ENCODE measurements at regions not wholly inside any gene's neighbourhood (a gene's known extent, or its start where the extent isn't known, plus 50 kb on each side); places are given as distances from the start of the nearest gene placed in this dataset.

DNA sequence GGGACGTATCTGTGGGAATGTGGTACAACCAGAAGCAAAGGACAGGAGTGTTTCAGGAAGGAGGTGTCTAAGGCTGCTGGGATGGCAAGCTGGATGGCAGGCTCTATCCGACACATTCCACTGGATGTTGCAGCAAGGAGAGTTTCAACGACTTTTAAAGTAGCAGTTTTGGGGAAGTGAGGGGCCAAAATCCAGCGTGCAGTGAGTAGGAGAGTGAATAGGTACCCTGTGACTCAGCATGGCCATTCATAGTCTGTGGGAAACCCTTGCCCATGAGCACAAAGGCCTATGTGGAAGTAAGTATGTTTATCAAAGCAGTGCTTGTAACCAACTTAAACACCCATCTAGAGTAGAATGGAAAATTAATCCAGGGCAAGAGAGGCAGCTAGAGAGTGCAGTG, 664.7 kb downstream of the ACTL7B start:
- no peak overlapping the region for H3K27ac ChIP-seq (ENCODE audit: low read length in 2 of 2)
- no peak overlapping the region for H3K27ac Mint-ChIP-seq
- no peak overlapping the region for H3K4me2 ChIP-seq (replicated peaks; ENCODE audit: low read depth, low read length, poor library complexity, severe bottlenecking)
- no peak overlapping the region for H2AFZ ChIP-seq (ENCODE audit: insufficient read depth, low read depth, low read length, poor library complexity, severe bottlenecking)
- H3K4me3 Mint-ChIP-seq = no peak overlapping the region
- H3K9ac ChIP-seq (ENCODE audit: low read length) = no peak overlapping the region
- WGBS (ENCODE audit: insufficient coverage) = 45% methylated on average over 4 of the region's 4 CpGs
- intact Hi-C loops (cut with micrococcal nuclease) = no loop called here
- no peak for ATAC-seq (ENCODE audit: low read depth)
- H3K4me1 ChIP-seq (ENCODE audit: control insufficient read depth in 2 of 2, insufficient read depth in 2 of 2, low read length in 2 of 2) = no peaks in the 10 kb centered on the region
- CTCF ChIA-PET = no interaction called here
- no peak for TF ChIP-seq EZH2 (IDR thresholded peaks at IDR 0.05; ENCODE audit: borderline replicate concordance, insufficient read depth, low read depth, low read length, poor library complexity, severe bottlenecking)
- TF ChIP-seq, protein P1, sequence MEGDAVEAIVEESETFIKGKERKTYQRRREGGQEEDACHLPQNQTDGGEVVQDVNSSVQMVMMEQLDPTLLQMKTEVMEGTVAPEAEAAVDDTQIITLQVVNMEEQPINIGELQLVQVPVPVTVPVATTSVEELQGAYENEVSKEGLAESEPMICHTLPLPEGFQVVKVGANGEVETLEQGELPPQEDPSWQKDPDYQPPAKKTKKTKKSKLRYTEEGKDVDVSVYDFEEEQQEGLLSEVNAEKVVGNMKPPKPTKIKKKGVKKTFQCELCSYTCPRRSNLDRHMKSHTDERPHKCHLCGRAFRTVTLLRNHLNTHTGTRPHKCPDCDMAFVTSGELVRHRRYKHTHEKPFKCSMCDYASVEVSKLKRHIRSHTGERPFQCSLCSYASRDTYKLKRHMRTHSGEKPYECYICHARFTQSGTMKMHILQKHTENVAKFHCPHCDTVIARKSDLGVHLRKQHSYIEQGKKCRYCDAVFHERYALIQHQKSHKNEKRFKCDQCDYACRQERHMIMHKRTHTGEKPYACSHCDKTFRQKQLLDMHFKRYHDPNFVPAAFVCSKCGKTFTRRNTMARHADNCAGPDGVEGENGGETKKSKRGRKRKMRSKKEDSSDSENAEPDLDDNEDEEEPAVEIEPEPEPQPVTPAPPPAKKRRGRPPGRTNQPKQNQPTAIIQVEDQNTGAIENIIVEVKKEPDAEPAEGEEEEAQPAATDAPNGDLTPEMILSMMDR (IDR thresholded peaks at IDR 0.05) = no peak
- H3K36me3 ChIP-seq (replicated peaks in 1 of 2; ENCODE audit: control extremely low read depth in 1 of 2, control insufficient read depth in 1 of 2, extremely low read depth in 1 of 2, insufficient read depth in 2 of 2, low read length in 1 of 2) = no peaks in the 10 kb centered on the region
- no peaks in the 10 kb centered on the region for H3K27me3 ChIP-seq (replicated peaks in 1 of 4; ENCODE audit: control extremely low read depth in 1 of 4, control insufficient read depth in 3 of 4, insufficient read depth in 4 of 4, low read length in 3 of 4)
- no peak for DNase-seq
- no peak overlapping the region for H3K4me3 ChIP-seq (ENCODE audit: control extremely low read depth in 1 of 5, extremely low read depth in 1 of 5, insufficient read depth in 1 of 5, low read depth in 2 of 5, low read length in 4 of 5)
- no peaks in the 10 kb centered on the region for H4K20me1 ChIP-seq (ENCODE audit: control insufficient read depth, insufficient read depth, low read length, poor library complexity, severe bottlenecking)
- no peaks in the 10 kb centered on the region for H3K9me3 ChIP-seq (ENCODE audit: control extremely low read depth in 1 of 3, control insufficient read depth in 2 of 3, insufficient read depth in 1 of 3, low read length in 2 of 3)
- peaks cover 9% of the 10 kb centered on the region for H3K27me3 Mint-ChIP-seq
- no peaks in the 10 kb centered on the region for H3K9me3 Mint-ChIP-seq (ENCODE audit: insufficient read depth)
- POLR2A ChIA-PET = no interaction called here
- H3K4me1 Mint-ChIP-seq = no peaks in the 10 kb centered on the region
- H3K79me2 ChIP-seq (ENCODE audit: control insufficient read depth, insufficient read depth, low read length) = no peaks in the 10 kb centered on the region

DNA sequence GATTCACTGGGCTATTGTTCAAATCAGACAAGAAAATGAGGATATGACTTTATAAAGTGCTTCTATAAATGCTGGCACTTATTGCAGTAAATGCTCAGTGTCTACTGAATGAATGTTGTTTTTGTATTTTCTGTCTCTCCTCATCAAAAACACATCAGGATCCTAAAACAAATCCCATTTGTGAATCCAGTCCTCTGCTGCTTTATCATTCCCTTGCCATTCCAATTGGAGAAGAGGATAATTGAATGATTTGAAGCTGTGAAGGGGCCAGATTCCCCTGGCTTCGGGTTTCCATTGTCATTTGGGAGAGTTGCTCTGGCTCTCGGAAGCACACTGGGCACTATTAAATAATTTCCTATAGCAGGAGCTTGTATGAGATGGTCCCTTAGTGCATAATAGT, 666.8 kb downstream of the ACTL7B start:
- H3K4me1 Mint-ChIP-seq = no peaks in the 10 kb centered on the region
- Histone ChIP-seq H3K9me3 (ENCODE audit: control extremely low read depth in 1 of 3, control insufficient read depth in 2 of 3, insufficient read depth in 1 of 3, low read length in 2 of 3) (no peaks in the 10 kb centered on the region), H4K20me1 (ENCODE audit: control insufficient read depth, insufficient read depth, low read length, poor library complexity, severe bottlenecking) (no peaks in the 10 kb centered on the region), H3K36me3 (replicated peaks in 1 of 2; ENCODE audit: control extremely low read depth in 1 of 2, control insufficient read depth in 1 of 2, extremely low read depth in 1 of 2, insufficient read depth in 2 of 2, low read length in 1 of 2) (no peaks in the 10 kb centered on the region), H3K4me1 (ENCODE audit: control insufficient read depth in 2 of 2, insufficient read depth in 2 of 2, low read length in 2 of 2) (no peaks in the 10 kb centered on the region), H3K4me3 (ENCODE audit: control extremely low read depth in 1 of 5, extremely low read depth in 1 of 5, insufficient read depth in 1 of 5, low read depth in 2 of 5, low read length in 4 of 5) (no peak overlapping the region), H3K27ac (ENCODE audit: low read length in 2 of 2) (no peak overlapping the region), H3K9ac (ENCODE audit: low read length) (no peak overlapping the region), H3K79me2 (ENCODE audit: control insufficient read depth, insufficient read depth, low read length) (no peaks in the 10 kb centered on the region), H3K4me2 (replicated peaks; ENCODE audit: low read depth, low read length, poor library complexity, severe bottlenecking) (no peak overlapping the region), H3K27me3 (replicated peaks in 1 of 4; ENCODE audit: control extremely low read depth in 1 of 4, control insufficient read depth in 3 of 4, insufficient read depth in 4 of 4, low read length in 3 of 4) (no peaks in the 10 kb centered on the region), H2AFZ (ENCODE audit: insufficient read depth, low read depth, low read length, poor library complexity, severe bottlenecking) (no peak overlapping the region)
- intact Hi-C loops (cut with micrococcal nuclease) = no loop called here
- H3K9me3 Mint-ChIP-seq (ENCODE audit: insufficient read depth) = no peaks in the 10 kb centered on the region
- 58% methylated on average over 2 of the region's 2 CpGs for WGBS (ENCODE audit: insufficient coverage)
- H3K4me3 Mint-ChIP-seq = no peak overlapping the region
- no peak for ATAC-seq (ENCODE audit: low read depth)
- TF ChIP-seq EZH2 (IDR thresholded peaks at IDR 0.05; ENCODE audit: borderline replicate concordance, insufficient read depth, low read depth, low read length, poor library complexity, severe bottlenecking) = no peak
- TF ChIP-seq, protein P1 (IDR thresholded peaks at IDR 0.05) = no peak
- ChIA-PET POLR2A (no interaction called here), CTCF (no interaction called here)
- H3K27ac Mint-ChIP-seq = no peak overlapping the region
- peaks cover 5% of the 10 kb centered on the region for H3K27me3 Mint-ChIP-seq
- DNase-seq = no peak

All from B cell (primary cell).